GM11168 (cell line): ENCODE measurements at regions not wholly inside any gene's neighbourhood (a gene's known extent, or its start where the extent isn't known, plus 50 kb on each side); places are given as distances from the start of the nearest gene placed in this dataset.
"Not testable (repeated sequence)": the region's sequence is repeated elsewhere in the genome, so short reads cannot be mapped to it uniquely, and the experiment has no call there.

Source experiments
- in situ Hi-C: fragments of 300-500 bp; cut with MboI; formaldehyde crosslinking; loops from one replicate; pipeline ENCODE4 v1.12.0; 2022; ENCODE audit warnings: low sequenced_read_pairs; ENCODE audit not compliant: unreplicated experiment

DNA sequence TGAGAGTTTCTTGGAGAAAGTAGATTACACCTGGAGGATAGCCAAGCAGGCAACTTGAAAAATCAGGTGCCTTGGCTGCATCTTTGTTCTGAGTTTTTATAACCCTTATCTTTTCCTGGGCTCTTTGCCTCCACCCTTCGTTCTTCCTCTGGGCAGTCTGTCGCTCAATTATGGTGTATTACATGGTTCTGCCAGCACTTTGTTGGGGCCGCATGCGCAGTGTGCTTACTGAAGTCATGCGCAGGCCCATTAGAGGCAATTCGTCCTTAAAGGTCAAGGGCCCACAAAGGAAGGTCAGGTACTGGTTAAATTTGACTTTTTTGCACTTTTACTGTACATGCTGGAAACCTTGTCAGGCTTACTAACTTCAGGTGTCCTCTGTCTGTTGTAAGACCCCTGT, 761.9 kb upstream of the SLITRK5 start:
- in situ Hi-C loops = no loop called here

DNA sequence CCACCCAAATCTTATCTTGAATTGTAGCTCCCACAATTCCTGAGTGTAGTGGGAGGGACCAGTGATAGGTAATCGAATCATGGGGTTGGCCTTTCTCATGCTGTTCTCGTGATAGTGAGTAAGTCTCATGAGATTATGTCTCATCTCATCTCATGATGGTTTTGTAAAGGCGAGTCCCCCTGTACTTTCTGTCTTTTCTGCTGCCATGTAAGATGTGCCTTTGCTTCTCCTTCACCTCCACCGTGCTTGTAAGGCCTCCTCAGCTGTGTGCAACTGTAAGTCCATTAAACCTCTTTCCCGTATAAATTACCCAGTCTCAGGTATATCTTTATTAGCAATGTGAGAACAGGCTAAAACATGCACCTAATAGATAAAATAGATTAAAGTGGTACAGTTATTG, 756.4 kb upstream of the SLITRK5 start:
- in situ Hi-C loops = no loop called here

DNA sequence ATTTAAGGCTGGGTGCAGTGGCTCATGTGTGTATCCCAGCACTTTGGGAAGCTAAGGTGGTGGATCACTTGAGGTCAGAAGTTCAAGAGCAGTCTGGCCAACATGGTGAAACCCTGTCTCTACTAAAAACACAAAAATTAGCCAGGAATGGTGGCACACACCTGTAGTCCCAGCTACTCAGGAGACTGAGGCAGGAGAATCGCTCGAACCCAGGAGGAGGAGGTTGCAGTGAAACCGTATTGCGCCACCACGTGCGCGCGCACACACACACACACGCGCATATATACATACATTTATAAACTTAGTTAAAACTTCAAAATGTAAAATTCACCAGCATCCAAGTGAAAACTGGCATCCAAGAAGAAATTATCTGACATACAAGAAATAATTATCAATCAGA, 753.7 kb upstream of the SLITRK5 start:
- in situ Hi-C loops = not testable (repeated sequence)

DNA sequence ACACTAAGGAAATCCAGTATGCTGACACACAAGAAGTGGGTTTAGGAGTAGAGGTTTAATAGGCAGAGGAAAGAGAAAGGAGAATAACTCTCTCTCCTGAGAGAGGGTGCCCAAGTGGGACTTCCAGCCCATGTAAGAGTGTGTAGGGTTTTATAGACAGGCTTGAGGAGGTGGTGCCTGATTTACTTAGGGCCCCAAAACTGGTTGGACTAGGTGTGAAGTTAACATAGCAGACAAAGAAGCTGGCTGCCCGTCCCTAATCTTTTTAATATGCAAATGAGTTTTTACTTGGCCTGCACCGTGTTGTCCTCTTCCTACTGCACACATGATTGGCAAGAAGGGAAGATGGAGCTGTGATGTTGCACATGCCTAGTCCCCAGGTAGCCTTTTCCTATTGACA, 752.5 kb upstream of the SLITRK5 start:
- in situ Hi-C loops = no loop called here

DNA sequence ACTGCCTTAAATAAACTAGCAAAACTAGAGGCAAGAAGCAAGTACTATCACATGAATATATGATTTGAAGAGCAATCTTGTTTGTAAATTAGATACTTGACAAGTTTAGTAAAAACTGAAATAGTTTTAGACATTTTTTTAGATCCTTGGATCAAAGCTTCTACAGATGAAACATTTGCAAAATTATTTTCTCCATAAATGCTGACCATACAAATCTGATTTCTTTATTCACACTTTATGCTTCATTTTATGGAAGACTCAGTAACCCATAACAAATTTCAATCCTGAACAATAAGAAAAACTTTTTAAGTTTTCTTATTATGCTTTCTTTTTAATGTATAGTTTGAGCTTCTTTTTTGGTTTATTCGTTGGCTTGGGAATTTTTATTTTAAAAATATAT, 750.2 kb upstream of the SLITRK5 start:
- in situ Hi-C loops = no loop called here

DNA sequence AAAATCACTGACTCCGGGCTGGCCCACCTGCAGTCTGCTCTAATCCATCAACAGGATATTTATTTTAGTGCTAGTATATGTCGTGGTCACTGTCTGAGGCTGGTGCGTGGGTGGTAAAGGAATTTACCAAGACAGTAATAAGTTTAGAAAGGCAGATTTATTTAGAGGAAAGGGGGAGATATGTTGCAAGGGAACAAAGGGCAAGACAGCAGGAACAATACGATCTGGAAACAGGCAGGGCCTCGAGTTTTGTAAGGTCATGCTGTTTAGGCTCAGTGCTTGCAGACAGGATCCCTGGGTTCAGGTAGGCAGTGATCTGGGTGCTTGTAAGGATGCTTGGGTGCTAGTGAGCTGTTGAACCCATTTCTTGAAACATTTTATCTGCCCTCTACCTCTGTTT, 748.2 kb upstream of the SLITRK5 start:
- in situ Hi-C loops = no loop called here

DNA sequence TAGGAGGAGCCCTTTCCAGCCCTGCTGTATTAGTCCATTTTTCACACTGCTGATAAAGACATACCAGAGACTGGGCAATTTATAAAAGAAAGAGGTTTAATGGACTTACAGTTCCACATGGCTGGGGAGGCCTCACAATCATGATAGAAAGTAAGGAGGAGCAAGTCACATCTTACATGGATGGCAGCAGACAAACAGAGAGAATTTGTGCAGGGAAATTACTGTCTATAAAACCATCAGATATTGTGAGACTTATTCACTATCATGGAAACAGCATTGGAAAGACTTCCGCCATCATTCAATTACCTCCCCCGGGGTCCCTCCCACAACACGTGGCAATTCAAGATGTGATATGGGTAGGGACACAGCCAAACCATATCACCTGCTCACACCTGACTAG, 744.3 kb upstream of the SLITRK5 start:
- in situ Hi-C loops = not testable (repeated sequence)

DNA sequence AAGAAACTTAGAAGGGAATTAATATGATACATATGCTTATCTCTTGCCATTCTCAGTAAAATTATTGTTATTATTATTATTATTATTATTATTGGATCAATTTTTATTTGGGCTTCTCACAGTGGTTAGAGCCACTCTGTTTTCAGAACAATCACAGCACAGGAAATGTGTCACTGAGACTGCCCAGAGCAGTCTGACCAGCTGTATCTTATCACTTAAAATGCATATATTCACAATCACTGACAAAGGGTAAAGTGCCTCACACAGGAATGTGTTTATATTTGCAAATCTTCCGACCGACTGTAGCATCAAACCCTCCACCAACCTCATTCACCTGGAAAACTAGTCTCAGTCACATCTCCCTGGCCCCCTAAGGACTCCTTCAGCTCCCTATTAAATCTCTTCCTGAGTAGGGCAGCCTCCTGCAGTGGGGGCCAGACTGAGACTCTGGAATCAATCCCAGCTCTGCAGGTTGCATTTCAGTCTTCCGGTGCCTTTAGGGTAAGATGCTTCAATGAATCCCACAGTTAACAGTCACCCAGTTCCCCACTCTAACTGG, 738.3 kb upstream of the SLITRK5 start:
- in situ Hi-C loops = no loop called here

DNA sequence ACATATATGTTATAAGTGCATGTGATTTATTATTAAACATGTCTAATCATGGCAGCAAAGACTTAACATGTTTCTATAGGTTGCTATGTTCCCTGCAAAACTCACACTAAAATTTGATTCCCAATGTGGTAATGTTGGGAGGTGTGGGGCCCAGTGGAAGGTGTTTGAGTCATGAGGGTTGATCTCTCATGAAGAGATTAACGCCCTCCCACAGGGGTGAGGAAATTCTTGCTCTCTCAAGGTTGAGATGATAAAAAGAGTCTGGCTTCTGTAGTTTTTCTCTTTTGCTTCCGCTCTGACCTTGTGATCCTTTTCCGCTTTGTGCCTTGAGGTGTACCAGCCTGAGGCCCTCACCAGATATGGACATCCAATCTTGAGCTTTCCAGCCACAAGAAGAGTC, 737.5 kb upstream of the SLITRK5 start:
- in situ Hi-C loops = no loop called here

DNA sequence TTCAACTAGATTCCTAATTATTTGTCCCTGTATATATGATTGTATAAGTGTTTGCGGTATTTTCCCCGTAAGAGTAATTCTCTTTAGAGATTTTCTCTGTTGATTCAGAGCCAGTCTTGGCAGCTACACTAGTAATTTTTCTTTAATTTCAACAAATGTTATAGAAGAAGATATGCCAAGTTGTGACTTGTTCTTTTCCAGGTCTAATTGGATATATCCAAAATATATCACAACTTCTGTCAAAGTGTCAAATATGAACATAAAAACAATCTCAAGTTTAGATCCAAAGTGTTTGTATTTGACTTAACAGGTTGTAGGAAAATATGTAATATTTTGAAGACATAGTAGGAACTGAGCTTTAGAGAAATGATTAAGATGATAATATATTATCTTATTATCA, 733.9 kb upstream of the SLITRK5 start:
- in situ Hi-C loops = no loop called here

DNA sequence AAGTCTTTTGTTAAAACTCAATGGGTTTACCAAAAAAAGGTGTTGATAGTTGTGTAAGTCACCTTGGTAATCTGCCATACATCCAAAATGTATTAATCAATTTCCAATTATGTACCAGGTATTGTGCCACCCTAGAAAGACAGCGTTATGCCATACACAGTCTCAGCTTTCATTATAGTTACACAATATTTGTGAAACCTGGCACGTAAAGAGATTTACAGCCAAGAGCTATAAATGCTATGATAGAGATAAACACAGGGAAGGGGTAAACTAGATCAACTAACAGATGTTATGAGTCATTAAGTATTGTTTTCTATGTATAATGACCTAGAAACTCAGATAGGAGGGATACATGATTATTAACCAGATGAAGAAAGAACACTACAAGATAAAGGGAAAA, 725.6 kb upstream of the SLITRK5 start:
- in situ Hi-C loops = no loop called here

DNA sequence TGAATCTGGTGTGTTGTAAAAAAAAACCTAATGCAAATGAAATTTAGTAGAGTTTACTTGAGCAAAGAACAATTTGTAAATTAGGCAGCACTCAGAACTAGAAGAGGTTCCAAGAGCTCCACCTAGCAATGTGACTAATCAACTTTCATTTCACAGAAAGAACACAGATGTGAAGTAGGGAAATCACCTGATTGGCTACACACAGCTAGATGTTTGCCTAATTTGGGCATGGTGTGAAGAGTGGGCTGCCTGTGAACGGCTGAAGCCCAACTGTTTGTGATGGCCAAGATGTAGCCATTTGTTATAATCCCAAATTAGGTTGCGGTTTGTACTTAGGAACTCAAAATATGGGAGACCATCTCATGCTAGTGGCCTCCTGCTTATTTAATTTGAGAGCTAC, 724.4 kb upstream of the SLITRK5 start:
- in situ Hi-C loops = no loop called here

DNA sequence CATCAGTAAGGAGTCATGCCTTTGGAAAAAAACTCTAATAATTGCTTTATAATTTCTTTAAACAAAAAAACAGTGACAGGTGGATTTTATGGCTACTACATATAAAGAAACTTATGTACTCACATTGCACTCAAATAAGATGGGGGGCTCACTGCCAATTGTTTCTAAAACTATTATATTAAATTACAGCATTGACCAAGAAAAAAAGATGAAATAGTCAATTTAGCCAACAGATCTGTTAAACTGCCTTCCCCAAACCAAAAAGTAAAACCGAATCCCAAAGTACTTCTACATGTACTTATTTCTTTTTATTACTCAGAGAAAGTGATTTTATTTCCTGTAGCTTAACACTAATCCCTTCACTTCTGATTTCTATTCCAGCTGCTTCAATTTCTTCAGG, 716.8 kb upstream of the SLITRK5 start:
- in situ Hi-C loops = no loop called here

DNA sequence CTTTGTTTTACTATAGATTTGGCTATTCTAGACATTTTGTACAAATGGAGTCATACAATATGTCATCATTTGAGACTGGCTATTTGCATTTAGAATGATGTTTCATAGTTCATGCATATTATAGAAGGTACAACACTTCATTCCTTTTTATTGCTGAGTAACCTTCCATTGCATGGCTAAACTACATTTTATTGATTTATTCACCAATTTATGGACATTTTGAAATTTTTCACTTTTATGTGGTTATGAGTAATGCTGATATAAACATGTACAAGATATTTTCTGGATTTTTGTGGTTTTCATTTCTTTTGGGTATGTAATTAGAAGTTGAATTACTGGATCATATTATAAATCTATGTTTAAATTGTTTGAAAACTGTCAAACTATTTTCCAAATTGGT, 710.3 kb upstream of the SLITRK5 start:
- in situ Hi-C loops = no loop called here

DNA sequence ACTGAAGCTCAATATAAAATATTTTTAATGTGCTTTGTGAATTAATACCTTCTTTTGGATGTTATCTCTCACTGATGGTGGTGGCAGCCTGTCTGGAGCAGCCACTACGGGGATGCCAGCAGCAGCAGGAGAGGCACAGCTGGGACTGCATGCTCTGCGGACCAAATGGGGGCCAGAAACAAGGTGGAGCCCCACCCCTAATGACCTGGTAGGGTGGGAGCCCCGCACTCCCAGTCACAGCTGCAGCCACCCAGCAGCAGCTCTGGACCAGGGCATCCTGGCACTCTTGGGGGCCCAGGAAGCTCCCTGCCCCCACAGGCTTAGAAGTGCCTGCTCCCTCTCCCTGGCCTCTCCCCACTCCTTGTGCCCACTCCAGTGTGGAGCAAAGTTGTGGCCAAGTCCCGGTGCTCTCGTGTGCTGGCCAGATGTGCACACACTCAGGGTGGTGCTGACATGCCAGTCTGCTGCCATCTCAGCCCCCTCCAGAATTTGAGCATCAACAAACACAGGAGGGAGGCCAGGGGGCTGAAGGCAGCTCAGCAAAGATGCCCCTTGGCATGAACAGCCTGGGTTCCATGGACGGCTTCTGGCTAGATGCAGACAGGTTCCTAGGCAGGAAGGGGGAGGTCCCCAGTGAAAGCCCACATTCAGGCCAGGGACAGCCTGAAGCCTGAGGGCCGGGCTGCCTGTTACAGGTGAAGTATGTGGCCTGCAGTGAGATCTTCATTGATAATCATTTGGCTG, 696.7 kb upstream of the SLITRK5 start:
- in situ Hi-C loops = no loop called here

DNA sequence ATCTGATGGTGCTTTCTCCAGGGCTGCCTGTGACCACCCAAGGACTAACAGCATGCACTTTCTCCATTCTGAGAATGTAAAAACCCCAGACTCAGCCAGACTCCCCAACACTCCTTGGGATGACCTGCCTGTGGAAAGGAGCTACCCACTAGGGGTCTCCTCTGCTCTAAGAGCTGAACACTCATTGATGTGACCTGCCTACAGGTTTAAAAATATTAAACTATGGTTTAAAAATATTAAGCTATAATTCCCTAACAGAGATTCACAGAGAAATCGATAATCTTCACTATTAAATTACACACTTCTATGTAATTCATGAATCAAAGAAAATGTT, 696.2 kb upstream of the SLITRK5 start:
- in situ Hi-C loops = no loop called here

DNA sequence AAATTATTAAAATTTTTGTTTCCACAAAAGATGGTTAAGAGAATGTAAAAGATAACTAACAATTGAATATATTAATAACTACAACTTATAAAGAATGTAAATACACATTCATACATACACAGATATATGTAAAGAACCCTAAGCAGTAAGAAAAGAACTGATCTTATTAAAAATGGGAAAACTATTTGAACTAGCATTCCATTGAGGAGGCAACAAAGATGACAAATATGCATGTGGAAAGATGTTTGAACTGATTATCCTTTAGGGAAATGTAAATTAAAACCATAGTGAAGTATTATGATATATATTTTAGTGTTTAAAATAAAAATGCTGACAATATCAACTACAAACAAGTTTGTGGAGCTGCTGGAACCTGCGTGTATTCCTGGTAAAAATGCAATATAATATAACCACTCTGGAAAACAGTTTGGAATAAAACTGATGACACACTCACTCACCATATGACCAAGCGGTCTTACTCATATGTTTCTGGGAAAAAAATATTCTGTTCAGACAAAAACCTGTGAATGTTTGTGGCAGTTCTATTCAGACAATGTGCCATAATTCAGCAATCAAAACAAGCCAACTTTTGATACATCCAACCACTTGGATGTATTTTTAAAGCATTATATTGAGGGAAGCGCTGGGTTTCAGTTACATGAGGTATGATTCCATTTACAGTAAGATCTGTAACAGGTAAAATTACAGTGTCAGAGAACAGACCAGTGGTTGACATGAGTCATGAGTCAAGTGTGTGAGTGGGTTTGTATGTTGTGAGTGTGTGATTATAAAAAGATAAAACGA, 694.4 kb upstream of the SLITRK5 start:
- in situ Hi-C loops = no loop called here

DNA sequence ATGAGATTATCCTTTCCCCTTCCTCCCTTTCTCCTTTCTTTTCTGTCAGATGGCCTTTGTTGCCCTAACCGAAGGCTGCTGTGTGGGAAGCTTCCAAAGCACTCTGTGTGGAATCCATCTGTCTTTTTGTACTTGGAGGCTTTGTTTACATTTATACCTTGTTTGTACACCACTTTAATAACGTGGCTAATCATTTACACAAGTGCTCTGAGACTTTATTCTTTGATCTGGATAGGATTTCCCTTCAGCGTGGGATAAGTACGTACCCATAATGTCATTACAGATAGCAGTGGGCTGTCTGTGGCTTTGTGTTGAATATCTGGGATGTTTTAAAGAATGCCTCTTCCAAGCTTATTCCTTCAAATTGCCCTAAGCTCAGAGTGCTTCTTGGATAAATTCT, 684.7 kb upstream of the SLITRK5 start:
- in situ Hi-C loops = no loop called here

DNA sequence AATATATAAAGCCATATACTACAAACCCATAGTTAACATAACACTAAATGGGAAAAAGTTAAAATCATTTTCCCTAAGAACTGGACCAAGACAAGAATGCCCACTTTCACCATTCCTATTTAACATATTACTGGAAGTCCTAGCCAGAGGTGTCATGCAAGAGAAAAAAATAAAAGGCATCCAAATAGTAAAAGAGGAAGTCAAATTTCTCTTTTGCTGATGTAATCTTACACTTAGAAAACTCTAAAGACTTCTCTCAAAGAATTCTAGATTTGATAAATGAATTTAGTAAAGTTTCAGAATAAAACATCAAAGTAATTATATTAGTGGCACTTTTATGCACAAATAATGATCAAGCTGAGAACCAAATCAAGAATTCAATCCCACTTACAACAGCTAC, 678.9 kb upstream of the SLITRK5 start:
- in situ Hi-C loops = no loop called here

DNA sequence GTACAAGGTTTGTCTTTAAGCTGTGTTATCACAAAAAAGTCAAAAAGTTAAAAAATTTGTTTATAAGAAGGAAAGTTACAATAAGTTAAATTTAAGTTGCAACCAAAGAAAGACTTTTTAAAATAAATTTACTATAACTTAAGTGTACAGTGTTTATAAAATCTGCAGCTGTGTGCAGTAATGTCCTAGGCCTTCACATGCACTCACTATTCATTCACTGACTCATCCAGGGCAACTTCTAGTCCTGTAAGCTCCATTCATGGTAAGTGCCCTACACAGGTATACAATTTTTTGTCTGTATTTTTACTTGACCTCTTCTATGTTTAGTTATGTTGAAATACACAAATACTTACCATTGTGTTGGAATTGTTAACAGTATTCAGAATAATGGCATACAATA, 667.9 kb upstream of the SLITRK5 start:
- in situ Hi-C loops = no loop called here

DNA sequence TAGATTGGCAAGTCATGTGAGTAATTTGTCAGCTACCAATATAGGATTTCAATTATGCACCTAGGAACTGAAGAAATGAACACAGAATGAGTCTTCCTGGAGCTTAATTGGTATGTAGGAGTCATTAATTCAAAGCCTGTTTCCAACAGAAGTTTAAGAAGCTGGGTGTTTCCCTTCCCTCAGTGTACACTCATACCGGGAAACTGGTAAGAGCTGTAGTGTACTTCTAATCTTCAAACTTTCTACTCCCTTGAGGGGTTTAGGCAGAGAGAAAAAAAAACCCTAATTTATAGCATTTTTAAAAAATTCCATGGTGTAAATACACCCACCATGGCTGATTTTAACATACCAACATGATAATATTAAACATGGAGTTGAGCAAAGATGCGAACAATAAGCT, 665.7 kb upstream of the SLITRK5 start:
- in situ Hi-C loops = no loop called here

DNA sequence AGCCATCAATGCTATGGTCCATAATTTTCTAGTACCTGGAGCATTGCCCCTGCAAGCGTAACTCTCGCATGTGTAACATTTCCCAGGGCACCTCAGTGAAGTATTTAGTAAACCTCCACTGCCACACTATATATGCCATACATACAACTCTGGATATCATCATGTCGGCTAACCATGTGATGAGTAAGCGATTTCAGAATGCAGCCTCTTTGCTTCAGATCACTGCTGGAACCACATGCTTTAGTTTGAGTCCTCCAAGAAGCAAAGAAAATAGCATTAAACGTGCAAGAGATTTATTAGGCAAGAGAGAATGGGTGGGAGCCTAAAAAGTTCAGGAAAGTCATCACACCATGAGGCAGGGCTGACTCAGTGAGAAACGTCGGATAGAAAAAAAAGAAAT, 635.6 kb upstream of the SLITRK5 start:
- in situ Hi-C loops = no loop called here
